Liver (tissue), 8 donors: ENCODE measurements at regions not wholly inside any gene's neighbourhood (a gene's known extent, or its start where the extent isn't known, plus 50 kb on each side); places are given as distances from the start of the nearest gene placed in this dataset.

ENCODE experiments used
- DNase-seq: peaks from one replicate; pipeline ENCODE4 v3.0.0-alpha.2; 2017; ENCODE audit warnings: low spot score
- H3K27ac ChIP-seq, 2 donors: one replicate each; pipeline ENCODE4 v1.7.0; 2013; ENCODE audit warnings: inconsistent platforms in 2 of 2, low read length in 2 of 2, control low read depth in 1 of 2, low read depth in 1 of 2, mild to moderate bottlenecking in 1 of 2
- H3K27me3 ChIP-seq, 4 donors: one replicate each; pipeline versions ENCODE4 v1.6.1 to v1.7.0; 2013; ENCODE audit warnings: low read length in 3 of 4, inconsistent platforms in 1 of 4, mild to moderate bottlenecking in 1 of 4, moderate library complexity in 1 of 4; ENCODE audit not compliant: control insufficient read depth in 4 of 4, insufficient read depth in 4 of 4
- H3K36me3 ChIP-seq, 4 donors: one replicate each; pipeline versions ENCODE4 v1.6.1 to v1.7.0; 2013; ENCODE audit warnings: low read length in 3 of 4, mild to moderate bottlenecking in 3 of 4, low read depth in 1 of 4, moderate library complexity in 1 of 4; ENCODE audit not compliant: control insufficient read depth in 4 of 4, insufficient read depth in 3 of 4
- H3K4me1 ChIP-seq, 4 donors: one replicate each; pipeline versions ENCODE4 v1.6.1 to v1.7.0; 2013; ENCODE audit warnings: low read length in 3 of 4, mild to moderate bottlenecking in 3 of 4, moderate library complexity in 1 of 4; ENCODE audit not compliant: control insufficient read depth in 4 of 4, insufficient read depth in 4 of 4
- H3K4me3 ChIP-seq, 3 donors: one replicate each; pipeline versions ENCODE4 v1.6.1 to v1.7.0; 2013; ENCODE audit warnings: low read length in 3 of 3, control low read depth in 1 of 3, low read depth in 1 of 3, mild to moderate bottlenecking in 1 of 3
- H3K9ac ChIP-seq, 2 donors: one replicate each; pipeline ENCODE4 v1.7.0; 2013; ENCODE audit warnings: low read length in 2 of 2, mild to moderate bottlenecking in 2 of 2, moderate library complexity in 2 of 2, control low read depth in 1 of 2, low read depth in 1 of 2
- H3K9me3 ChIP-seq, 4 donors: one replicate each; pipeline versions ENCODE4 v1.6.1 to v1.7.0; 2013; ENCODE audit warnings: low read length in 3 of 4; ENCODE audit not compliant: control insufficient read depth in 4 of 4
- ATF3 ChIP-seq: IDR thresholded peaks from 2 replicates; pipeline ENCODE4 v1.6.1; 2016; ENCODE audit warnings: antibody characterized with exemption
- CTCF ChIP-seq: fragments of 150-350 bp; IDR thresholded peaks from 2 replicates; pipeline ENCODE4 v1.5.1; 2017; ENCODE audit warnings: improper control_type of control experiment, low read depth, low read length; ENCODE audit not compliant: missing input control
- EGR1 ChIP-seq, 2 donors: IDR thresholded peaks; 2 replicates each; pipeline ENCODE4 v1.6.1; 2016 to 2018; ENCODE audit warnings: antibody characterized with exemption in 2 of 2, low read depth in 2 of 2
- GABPA ChIP-seq, 2 donors: IDR thresholded peaks in 1 of 2; conservative IDR thresholded peaks in 1 of 2; 2 replicates each; pipeline ENCODE4 v1.6.1; 2016; ENCODE audit warnings: antibody characterized with exemption in 2 of 2, mild to moderate bottlenecking in 1 of 2, moderate library complexity in 1 of 2
- JUND ChIP-seq, 2 donors: IDR thresholded peaks; 2 replicates each; pipeline ENCODE4 v1.6.1; 2016; ENCODE audit warnings: antibody characterized with exemption in 2 of 2
- MAX ChIP-seq: IDR thresholded peaks from 2 replicates; pipeline ENCODE4 v1.6.1; 2016; ENCODE audit warnings: antibody characterized with exemption
- NR2F2 ChIP-seq: IDR thresholded peaks from 2 replicates; pipeline ENCODE4 v1.6.1; 2016; ENCODE audit warnings: antibody characterized with exemption
- REST ChIP-seq: IDR thresholded peaks from 2 replicates; pipeline ENCODE4 v1.6.1; 2016; ENCODE audit warnings: antibody characterized with exemption, mild to moderate bottlenecking
- RXRA ChIP-seq, 2 donors: IDR thresholded peaks; 2 replicates each; pipeline ENCODE4 v1.6.1; 2017 to 2018; ENCODE audit warnings: antibody characterized with exemption in 2 of 2, mild to moderate bottlenecking in 1 of 2
- SP1 ChIP-seq: IDR thresholded peaks from 2 replicates; pipeline ENCODE4 v1.6.1; 2018; ENCODE audit warnings: antibody characterized with exemption, mild to moderate bottlenecking
- TAF1 ChIP-seq: conservative IDR thresholded peaks from 2 replicates; pipeline ENCODE4 v1.6.1; 2016; ENCODE audit warnings: antibody characterized with exemption, mild to moderate bottlenecking
- ZBTB33 ChIP-seq: IDR thresholded peaks from 2 replicates; pipeline ENCODE4 v1.6.1; 2016; ENCODE audit warnings: antibody characterized with exemption
- WGBS: extraction: QIAGEN DNeasy Blood & Tissue Kit; methylation state at CpG from one replicate; pipeline ENCODE4 v1.1.7; 2013; 5-methylcytosine and 5-hydroxymethylcytosine counted together
- donor health status: healthy.
- donor health status: healthy.
- donor health status: healthy.
- donor health status: healthy.
- donor health status: healthy.

- 71% methylated on average over 5 of the region's 5 CpGs for WGBS
- H3K36me3 ChIP-seq, result no peaks in the 10 kb centered on the region
- H3K27me3 ChIP-seq, result no peaks in the 10 kb centered on the region
- no peak for DNase-seq
- TF ChIP-seq SP1, result no peak
- no peak for TF ChIP-seq TAF1
- H3K27ac ChIP-seq, result no peak overlapping the region
- no peak overlapping the region for H3K9ac ChIP-seq
- H3K4me1 ChIP-seq, result no peaks in the 10 kb centered on the region
- no peak overlapping the region for H3K4me3 ChIP-seq
- H3K9me3 ChIP-seq, result no peaks in the 10 kb centered on the region
Observed at GRCh38 chr20:2213401-2213800, 82.4 kb upstream of the TGM3 start.

GRCh38 chr20:2217857-2218539 lies 77.8 kb upstream of the TGM3 start:
- no peak for DNase-seq
- Histone ChIP-seq H3K4me1 (no peaks in the 10 kb centered on the region), H3K36me3 (no peaks in the 10 kb centered on the region), H3K4me3 (no peak overlapping the region), H3K9me3 (peaks cover 0 to 4% (median 0%) of the 10 kb centered on the region in 4 donors), H3K27ac (no peak overlapping the region), H3K9ac (no peak overlapping the region), H3K27me3 (no peaks in the 10 kb centered on the region)
- no peak for TF ChIP-seq GABPA (IDR thresholded peaks at IDR 0.05 in 1 of 2, conservative IDR thresholded peaks at IDR 0.05 in 1 of 2)
- no peak for TF ChIP-seq NR2F2
- no peak for TF ChIP-seq CTCF
- no peak for TF ChIP-seq ATF3
- TF ChIP-seq REST, result no peak
- no peak for TF ChIP-seq JUND (IDR thresholded peaks at IDR 0.05)
- TF ChIP-seq ZBTB33, result no peak
- TF ChIP-seq EGR1 (IDR thresholded peaks at IDR 0.05; ENCODE audit: low read depth in 2 of 2), result no peak
- no peak for TF ChIP-seq MAX
- no peak for TF ChIP-seq RXRA (IDR thresholded peaks at IDR 0.05)
- WGBS, result 77% methylated on average over 6 of the region's 6 CpGs
